Lower leg skin (tissue), 3 donors: ENCODE measurements at regions not wholly inside any gene's neighbourhood (a gene's known extent, or its start where the extent isn't known, plus 50 kb on each side); places are given as distances from the start of the nearest gene placed in this dataset.

Experiments used
- POLR2A ChIP-seq, 2 donors: fragments of 450-650 bp; IDR thresholded peaks; one replicate each; pipeline ENCODE4 v1.6.1; 2016 to 2017; ENCODE audit warnings: antibody characterized with exemption in 2 of 2, mild to moderate bottlenecking in 1 of 2, moderate library complexity in 1 of 2
- TF ChIP-seq, protein P1 (sequence below), 3 donors: fragments of 450-650 bp; IDR thresholded peaks; one replicate each; pipeline ENCODE4 v1.5.1; 2016; ENCODE audit warnings: antibody characterized with exemption in 3 of 3, mild to moderate bottlenecking in 3 of 3, moderate library complexity in 2 of 3

DNA sequence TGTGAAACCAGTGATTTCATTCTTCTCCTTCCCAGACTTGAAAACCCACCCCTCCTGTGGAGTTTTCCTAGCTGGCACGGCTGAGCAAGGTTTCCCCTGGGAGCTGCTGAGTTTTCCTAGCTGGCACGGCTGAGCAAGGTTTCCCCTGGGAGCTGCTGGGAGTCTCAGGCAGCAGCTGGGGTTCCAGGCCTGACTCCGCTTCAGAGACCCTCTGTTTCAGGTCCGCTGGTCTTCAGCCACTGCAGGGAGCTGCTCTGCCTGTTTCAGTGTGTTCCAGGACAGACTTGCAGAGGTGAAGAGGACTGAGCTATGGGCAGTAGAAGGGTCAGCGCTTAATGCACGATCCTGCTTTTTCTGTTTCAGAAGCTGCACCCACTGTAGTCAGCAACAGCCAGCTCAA, 104.9 kb downstream of the XRCC2 start:
- TF ChIP-seq, protein P1, sequence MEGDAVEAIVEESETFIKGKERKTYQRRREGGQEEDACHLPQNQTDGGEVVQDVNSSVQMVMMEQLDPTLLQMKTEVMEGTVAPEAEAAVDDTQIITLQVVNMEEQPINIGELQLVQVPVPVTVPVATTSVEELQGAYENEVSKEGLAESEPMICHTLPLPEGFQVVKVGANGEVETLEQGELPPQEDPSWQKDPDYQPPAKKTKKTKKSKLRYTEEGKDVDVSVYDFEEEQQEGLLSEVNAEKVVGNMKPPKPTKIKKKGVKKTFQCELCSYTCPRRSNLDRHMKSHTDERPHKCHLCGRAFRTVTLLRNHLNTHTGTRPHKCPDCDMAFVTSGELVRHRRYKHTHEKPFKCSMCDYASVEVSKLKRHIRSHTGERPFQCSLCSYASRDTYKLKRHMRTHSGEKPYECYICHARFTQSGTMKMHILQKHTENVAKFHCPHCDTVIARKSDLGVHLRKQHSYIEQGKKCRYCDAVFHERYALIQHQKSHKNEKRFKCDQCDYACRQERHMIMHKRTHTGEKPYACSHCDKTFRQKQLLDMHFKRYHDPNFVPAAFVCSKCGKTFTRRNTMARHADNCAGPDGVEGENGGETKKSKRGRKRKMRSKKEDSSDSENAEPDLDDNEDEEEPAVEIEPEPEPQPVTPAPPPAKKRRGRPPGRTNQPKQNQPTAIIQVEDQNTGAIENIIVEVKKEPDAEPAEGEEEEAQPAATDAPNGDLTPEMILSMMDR (IDR thresholded peaks at IDR 0.05), result no peak
- no peak for TF ChIP-seq POLR2A (IDR thresholded peaks at IDR 0.05)
